GM21717 (cell line): ENCODE measurements at regions not wholly inside any gene's neighbourhood (a gene's known extent, or its start where the extent isn't known, plus 50 kb on each side); places are given as distances from the start of the nearest gene placed in this dataset.

ENCODE experiments used
- ATAC-seq: cut with Tn5 transposase; IDR thresholded peaks from one replicate; pipeline ENCODE4 v1.9.1; 2021; ENCODE audit warnings: mild to moderate bottlenecking, moderate library complexity; ENCODE audit not compliant: unreplicated experiment

- ATAC-seq: no peak
These were observed 63.3 kb upstream of the GHITM start for GRCh38 chr10:84076047-84076388.

- ATAC-seq: no peak
These were observed 62.6 kb upstream of the GHITM start for GRCh38 chr10:84076540-84077195.

GRCh38 chr10:84077768-84078167, 61.5 kb upstream of the GHITM start:
- ATAC-seq: no peak

- ATAC-seq: no peak
These were observed 60.5 kb upstream of the GHITM start for GRCh38 chr10:84078771-84079170.

GRCh38 chr10:84084342-84084741, 55.0 kb upstream of the GHITM start:
- no peak for ATAC-seq

GRCh38 chr10:84087202-84087601, 52.1 kb upstream of the GHITM start:
- ATAC-seq: no peak

GRCh38 chr10:84088626-84089025, 50.7 kb upstream of the GHITM start:
- ATAC-seq: no peak

GRCh38 chr10:84089162-84089561, 50.1 kb upstream of the GHITM start:
- no peak for ATAC-seq
